A673 (cell line): ENCODE measurements at regions not wholly inside any gene's neighbourhood (a gene's known extent, or its start where the extent isn't known, plus 50 kb on each side); places are given as distances from the start of the nearest gene placed in this dataset.

Experiments used
- BruUV-seq: library from RNA; stranded (reverse); fragments of 400-500 nt; replicated peaks from 2 replicates; lab custom pipeline; 2021; lab: Mats Ljungman, UMichigan
- CTCF ChIA-PET: fragments of 300-600 bp; sonication (Branson Sonifier 250); formaldehyde crosslinking; loops from one replicate; lab custom pipeline; 2022; ENCODE audit warnings: antibody characterized with exemption; lab: Charles Lee
- POLR2A ChIA-PET: fragments of 300-600 bp; sonication (Branson Sonifier 250); formaldehyde crosslinking; loops from one replicate; lab custom pipeline; 2022; ENCODE audit warnings: antibody characterized with exemption; ENCODE audit not compliant: low non-redundant PET; lab: Charles Lee
- DNase-seq: peaks from one replicate; pipeline ENCODE4 v3.0.0-alpha.2; 2015; ENCODE audit warnings: low spot score
- H3K27ac ChIP-seq: fragments of 200-600 bp; sonication (generic); 2 replicates; pipeline ENCODE4 v1.5.1; 2016; ENCODE audit warnings: mixed run types, low read depth, mild to moderate bottlenecking, mixed read lengths, antibody characterized with exemption, low read length; ENCODE audit not compliant: poor library complexity, severe bottlenecking
- H3K27me3 ChIP-seq: fragments of 200-600 bp; sonication (generic); replicated peaks from 2 replicates; pipeline ENCODE4 v1.6.1; 2017; ENCODE audit warnings: mixed run types, low read depth, mild to moderate bottlenecking, mixed read lengths, antibody characterized with exemption, low read length; ENCODE audit not compliant: insufficient read depth, poor library complexity
- H3K36me3 ChIP-seq: fragments of 200-600 bp; sonication (generic); 2 replicates; pipeline ENCODE4 v1.6.1; 2016; ENCODE audit warnings: mixed run types, mild to moderate bottlenecking, mixed read lengths, antibody characterized with exemption, low read length; ENCODE audit not compliant: insufficient read depth, poor library complexity, severe bottlenecking
- H3K4me1 ChIP-seq: fragments of 200-600 bp; sonication (generic); 2 replicates; pipeline ENCODE4 v1.6.1; 2017; ENCODE audit warnings: mixed run types, mild to moderate bottlenecking, mixed read lengths, antibody characterized with exemption, low read length; ENCODE audit not compliant: insufficient read depth, poor library complexity, severe bottlenecking
- H3K4me3 ChIP-seq: fragments of 200-600 bp; sonication (generic); 2 replicates; pipeline ENCODE4 v1.5.1; 2016; ENCODE audit warnings: low read depth, mixed run types, mild to moderate bottlenecking, mixed read lengths, low read length; ENCODE audit not compliant: poor library complexity, severe bottlenecking
- H3K9me3 ChIP-seq: fragments of 200-600 bp; sonication (generic); 2 replicates; pipeline ENCODE4 v1.6.1; 2016; ENCODE audit warnings: mixed run types, low read depth, mild to moderate bottlenecking, mixed read lengths, antibody characterized with exemption, low read length; ENCODE audit not compliant: poor library complexity, severe bottlenecking
- EZH2 ChIP-seq: fragments of 200-600 bp; sonication (generic); IDR thresholded peaks from 2 replicates; pipeline ENCODE4 v1.6.1; 2017; ENCODE audit warnings: borderline replicate concordance, low read depth, mild to moderate bottlenecking, mixed read lengths, antibody characterized with exemption, low read length; ENCODE audit not compliant: poor library complexity, severe bottlenecking
- intact Hi-C: fragments of 100-400 bp; cut with micrococcal nuclease; formaldehyde crosslinking; loops from one replicate; pipeline ENCODE4 v1.10.0; 2022; ENCODE audit not compliant: unreplicated experiment
- TF ChIP-seq, protein P1 (sequence below): fragments of 300-800, 200-600 bp; sonication (generic); conservative IDR thresholded peaks from 2 replicates; pipeline ENCODE4 v1.5.1; 2017; ENCODE audit warnings: low read depth, mild to moderate bottlenecking, antibody characterized with exemption, low read length, moderate library complexity, mixed read lengths

DNA sequence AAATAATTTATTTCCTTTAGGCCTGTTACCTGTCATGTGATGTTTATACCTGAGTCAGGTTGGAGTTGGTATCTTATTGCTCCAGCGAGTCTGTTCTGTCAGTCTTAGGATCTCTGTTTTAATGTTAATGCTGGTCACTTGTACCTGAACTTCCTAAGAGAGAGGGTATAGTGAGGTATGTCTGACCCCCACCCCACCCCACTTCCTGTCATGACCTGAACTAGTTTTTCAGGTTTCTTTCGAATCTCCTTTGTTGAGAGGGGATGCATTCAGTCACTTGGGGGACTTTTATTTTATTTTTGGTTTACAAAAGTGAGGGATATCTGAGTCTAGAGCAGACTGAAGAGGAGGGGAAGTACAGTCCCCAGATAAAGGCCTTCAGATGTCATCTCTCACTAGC lies 769.0 kb upstream of the COBL start:
- intact Hi-C loops, result no loop called here
- Histone ChIP-seq H3K27ac (no peak overlapping the region), H3K4me1 (no peaks in the 10 kb centered on the region), H3K4me3 (no peak overlapping the region), H3K36me3 (no peaks in the 10 kb centered on the region), H3K9me3 (peaks cover 63% of the 10 kb centered on the region), H3K27me3 (no peaks in the 10 kb centered on the region)
- no TSS peak for BruUV-seq
- ChIA-PET CTCF (no interaction called here), POLR2A (no interaction called here)
- TF ChIP-seq, protein P1, sequence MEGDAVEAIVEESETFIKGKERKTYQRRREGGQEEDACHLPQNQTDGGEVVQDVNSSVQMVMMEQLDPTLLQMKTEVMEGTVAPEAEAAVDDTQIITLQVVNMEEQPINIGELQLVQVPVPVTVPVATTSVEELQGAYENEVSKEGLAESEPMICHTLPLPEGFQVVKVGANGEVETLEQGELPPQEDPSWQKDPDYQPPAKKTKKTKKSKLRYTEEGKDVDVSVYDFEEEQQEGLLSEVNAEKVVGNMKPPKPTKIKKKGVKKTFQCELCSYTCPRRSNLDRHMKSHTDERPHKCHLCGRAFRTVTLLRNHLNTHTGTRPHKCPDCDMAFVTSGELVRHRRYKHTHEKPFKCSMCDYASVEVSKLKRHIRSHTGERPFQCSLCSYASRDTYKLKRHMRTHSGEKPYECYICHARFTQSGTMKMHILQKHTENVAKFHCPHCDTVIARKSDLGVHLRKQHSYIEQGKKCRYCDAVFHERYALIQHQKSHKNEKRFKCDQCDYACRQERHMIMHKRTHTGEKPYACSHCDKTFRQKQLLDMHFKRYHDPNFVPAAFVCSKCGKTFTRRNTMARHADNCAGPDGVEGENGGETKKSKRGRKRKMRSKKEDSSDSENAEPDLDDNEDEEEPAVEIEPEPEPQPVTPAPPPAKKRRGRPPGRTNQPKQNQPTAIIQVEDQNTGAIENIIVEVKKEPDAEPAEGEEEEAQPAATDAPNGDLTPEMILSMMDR, result no peak
- no peak for TF ChIP-seq EZH2
- DNase-seq, result no peak

DNA sequence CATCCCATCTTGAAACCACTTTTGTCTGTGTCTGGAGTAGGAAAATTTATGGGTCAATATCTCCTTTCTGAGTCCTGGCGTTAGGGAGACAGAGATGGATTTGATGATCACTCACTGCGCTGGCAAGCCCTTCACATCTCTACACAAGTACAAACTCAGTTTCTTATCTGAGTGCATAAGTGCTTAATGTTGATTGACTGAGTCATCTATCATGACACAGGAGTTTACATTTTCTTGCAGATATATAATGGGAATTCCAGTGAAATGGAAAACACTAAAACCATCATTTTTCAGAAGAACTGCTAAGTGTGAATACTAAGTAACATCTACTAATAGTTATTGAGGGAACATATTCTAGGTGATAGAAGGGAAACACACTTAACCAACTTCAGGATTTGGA lies 763.9 kb upstream of the COBL start:
- no peaks in the 10 kb centered on the region for H3K36me3 ChIP-seq
- intact Hi-C loops, result no loop called here
- DNase-seq, result no peak
- no TSS peak for BruUV-seq
- no peak for TF ChIP-seq EZH2
- TF ChIP-seq, protein P1, result no peak
- H3K27ac ChIP-seq, result no peak overlapping the region
- CTCF ChIA-PET, result no interaction called here
- no peaks in the 10 kb centered on the region for H3K4me1 ChIP-seq
- POLR2A ChIA-PET, result no interaction called here
- H3K4me3 ChIP-seq, result no peak overlapping the region
- peaks cover 63% of the 10 kb centered on the region for H3K9me3 ChIP-seq
- H3K27me3 ChIP-seq, result no peaks in the 10 kb centered on the region

DNA sequence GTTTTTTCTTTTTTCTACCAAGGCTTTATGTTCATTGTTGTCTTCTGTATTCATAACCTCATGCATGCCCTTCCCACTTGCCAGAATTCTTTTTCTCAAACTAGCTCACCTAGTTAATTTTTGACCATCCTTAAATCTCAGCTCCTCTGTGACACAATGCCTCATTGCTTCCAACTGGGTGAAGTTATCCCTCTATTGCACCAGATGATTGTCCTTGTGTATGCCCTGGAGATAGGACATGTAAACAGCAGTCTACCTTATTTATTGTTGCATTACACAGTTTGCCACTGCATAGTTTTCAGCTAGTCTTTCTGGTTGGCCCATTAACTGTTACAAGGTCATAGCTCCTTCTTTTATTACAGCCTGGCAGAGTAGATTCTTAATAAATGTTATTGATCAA lies 763.1 kb upstream of the COBL start:
- POLR2A ChIA-PET, result no interaction called here
- Histone ChIP-seq H3K27ac (no peak overlapping the region), H3K9me3 (peaks cover 58% of the 10 kb centered on the region), H3K4me1 (no peaks in the 10 kb centered on the region), H3K4me3 (no peak overlapping the region), H3K27me3 (no peaks in the 10 kb centered on the region), H3K36me3 (no peaks in the 10 kb centered on the region)
- no peak for DNase-seq
- intact Hi-C loops, result no loop called here
- CTCF ChIA-PET, result no interaction called here
- TF ChIP-seq, protein P1, result no peak
- TF ChIP-seq EZH2, result no peak
- no TSS peak for BruUV-seq
